PC-9 (cell line): ENCODE measurements at regions not wholly inside any gene's neighbourhood (a gene's known extent, or its start where the extent isn't known, plus 50 kb on each side); places are given as distances from the start of the nearest gene placed in this dataset.

Experiments
- BruUV-seq: library from RNA; stranded (reverse); fragments of 400-500 nt; replicated peaks from 2 replicates; lab custom pipeline; 2021; lab: Mats Ljungman, UMichigan
- CTCF ChIA-PET: fragments of 300-600 bp; sonication (Branson Sonifier 250); formaldehyde crosslinking; loops from one replicate; lab custom pipeline; 2022; ENCODE audit warnings: antibody characterized with exemption; lab: Charles Lee
- POLR2A ChIA-PET: fragments of 300-600 bp; sonication (Branson Sonifier 250); formaldehyde crosslinking; loops from one replicate; lab custom pipeline; 2022; ENCODE audit warnings: antibody characterized with exemption; ENCODE audit not compliant: unreplicated experiment; lab: Charles Lee
- DNase-seq, 2 experiments: peaks; one replicate each; pipeline versions ENCODE4 v3.0.0 to v3.0.0-alpha.2; 2015 to 2022; ENCODE audit warnings: mixed read lengths in 1 of 2
- H2AFZ ChIP-seq: fragments of 200-600 bp; sonication (generic); 2 replicates; pipeline ENCODE4 v1.8.1; 2017; ENCODE audit warnings: antibody characterized with exemption
- H3F3A ChIP-seq: fragments of 200-600 bp; sonication (generic); 2 replicates; pipeline ENCODE4 v1.8.1; 2017; ENCODE audit warnings: antibody characterized with exemption, mild to moderate bottlenecking, low read depth; ENCODE audit not compliant: insufficient read depth
- H3K27ac ChIP-seq: fragments of 200-600 bp; sonication (generic); 2 replicates; pipeline ENCODE4 v1.6.1; 2016; ENCODE audit warnings: mixed run types
- H3K27me3 ChIP-seq: fragments of 200-600 bp; sonication (generic); 2 replicates; pipeline ENCODE4 v1.6.1; 2016; ENCODE audit warnings: low read depth, mixed run types; ENCODE audit not compliant: insufficient read depth
- H3K36me3 ChIP-seq: fragments of 200-600 bp; sonication (generic); 2 replicates; pipeline ENCODE4 v1.6.1; 2016; ENCODE audit warnings: low read depth, mixed run types
- H3K4me1 ChIP-seq: fragments of 200-600 bp; sonication (generic); replicated peaks from 2 replicates; pipeline ENCODE4 v1.6.1; 2016; ENCODE audit warnings: mixed run types; ENCODE audit not compliant: insufficient read depth
- H3K4me2 ChIP-seq: fragments of 200-600 bp; sonication (generic); 2 replicates; pipeline ENCODE4 v1.6.1; 2017; ENCODE audit warnings: mixed run types
- H3K4me3 ChIP-seq: fragments of 200-600 bp; sonication (generic); 2 replicates; pipeline ENCODE4 v1.6.1; 2016; ENCODE audit warnings: mixed run types
- H3K79me2 ChIP-seq: fragments of 200-600 bp; sonication (generic); 2 replicates; pipeline ENCODE4 v1.6.1; 2017; ENCODE audit warnings: low read depth, mixed run types
- H3K9me2 ChIP-seq: fragments of 200-600 bp; sonication (generic); 2 replicates; pipeline ENCODE4 v1.8.1; 2017; ENCODE audit warnings: mild to moderate bottlenecking; ENCODE audit not compliant: insufficient read depth
- H3K9me3 ChIP-seq: fragments of 200-600 bp; sonication (generic); 2 replicates; pipeline ENCODE4 v1.8.1; 2016; ENCODE audit warnings: low read depth; ENCODE audit not compliant: insufficient read depth
- H4K20me1 ChIP-seq: fragments of 200-600 bp; sonication (generic); 2 replicates; pipeline ENCODE4 v1.8.1; 2017; ENCODE audit not compliant: insufficient read depth
- CTCF ChIP-seq: fragments of 200-600 bp; sonication (generic); conservative IDR thresholded peaks from 2 replicates; pipeline ENCODE4 v1.6.1; 2017; ENCODE audit warnings: mixed run types, antibody characterized with exemption, mild to moderate bottlenecking, moderate library complexity
- EZH2 ChIP-seq: fragments of 200-600 bp; sonication (generic); IDR thresholded peaks from 2 replicates; pipeline ENCODE4 v1.8.0; 2017; ENCODE audit warnings: antibody characterized with exemption, low read depth
- intact Hi-C: fragments of 100-400 bp; cut with micrococcal nuclease; formaldehyde crosslinking; loops from one replicate; pipeline ENCODE4 v1.10.0; 2022; ENCODE audit not compliant: unreplicated experiment

GRCh38 chr18:1581581-1581980, 676.9 kb downstream of the ADCYAP1 start:
- H3K36me3 ChIP-seq, result no peaks in the 10 kb centered on the region
- H3F3A ChIP-seq, result no peaks in the 10 kb centered on the region
- no peak overlapping the region for H3K27ac ChIP-seq
- intact Hi-C loops, result loop anchor here (10.0 kb wide), 1 partner anchor 723 kb away; no protein-coding TSS in a partner anchor
- no peaks in the 10 kb centered on the region for H3K4me1 ChIP-seq
- DNase-seq, result no peak
- no peak overlapping the region for H3K4me3 ChIP-seq
- no peak overlapping the region for H2AFZ ChIP-seq
- ChIA-PET CTCF (no interaction called here), POLR2A (no interaction called here)
- no peaks in the 10 kb centered on the region for H3K27me3 ChIP-seq
- TF ChIP-seq EZH2 (no peak), CTCF (no peak)
- BruUV-seq, result no TSS peak
- H3K9me2 ChIP-seq, result no peaks in the 10 kb centered on the region
- H3K9me3 ChIP-seq, result no peaks in the 10 kb centered on the region
- no peaks in the 10 kb centered on the region for H3K79me2 ChIP-seq
- H4K20me1 ChIP-seq, result no peaks in the 10 kb centered on the region
- no peak overlapping the region for H3K4me2 ChIP-seq

GRCh38 chr18:1585881-1586488, 681.3 kb downstream of the ADCYAP1 start:
- BruUV-seq, result no TSS peak
- Histone ChIP-seq H3K4me1 (no peaks in the 10 kb centered on the region), H3K4me3 (no peak overlapping the region), H3K27me3 (no peaks in the 10 kb centered on the region), H3K36me3 (no peaks in the 10 kb centered on the region), H3K4me2 (peak overlapping the region; percentile 50), H3F3A (no peaks in the 10 kb centered on the region), H3K27ac (no peak overlapping the region), H2AFZ (peak overlapping the region; percentile 71; the same call in 1 of the 2 replicates), H3K79me2 (no peaks in the 10 kb centered on the region), H3K9me3 (peaks cover 3% of the 10 kb centered on the region; the same call in 1 of the 2 replicates), H4K20me1 (no peaks in the 10 kb centered on the region), H3K9me2 (no peaks in the 10 kb centered on the region)
- ChIA-PET POLR2A (interaction anchor here (0.6 kb wide), 1 partner anchor 524 kb away, joined by 3 read pairs; no protein-coding TSS in a partner anchor), CTCF (interaction anchor here (0.6 to 1.2 kb wide), 5 partner anchors 26 to 971 kb away, joined by 4 to 6 read pairs (median 4); no protein-coding TSS in a partner anchor)
- peak in 1 of 2 experiments; percentile 41 for DNase-seq
- intact Hi-C loops, result loop anchor here (2.0 to 10.0 kb wide), 3 partner anchors 636 to 957 kb away; no protein-coding TSS in a partner anchor
- TF ChIP-seq EZH2 (no peak), CTCF (peak; percentile 70)

GRCh38 chr18:1593091-1593490, 688.4 kb downstream of the ADCYAP1 start:
- ChIA-PET POLR2A (no interaction called here), CTCF (no interaction called here)
- Histone ChIP-seq H3K27ac (no peak overlapping the region), H3K27me3 (no peaks in the 10 kb centered on the region), H3K9me2 (no peaks in the 10 kb centered on the region), H3K4me2 (no peak overlapping the region), H2AFZ (no peak overlapping the region), H3K79me2 (no peaks in the 10 kb centered on the region), H3K36me3 (no peaks in the 10 kb centered on the region), H3F3A (no peaks in the 10 kb centered on the region), H4K20me1 (no peaks in the 10 kb centered on the region), H3K9me3 (peaks cover 3% of the 10 kb centered on the region; the same call in 1 of the 2 replicates), H3K4me1 (no peaks in the 10 kb centered on the region), H3K4me3 (no peak overlapping the region)
- DNase-seq, result no peak
- TF ChIP-seq EZH2 (no peak), CTCF (no peak)
- intact Hi-C loops, result no loop called here
- no TSS peak for BruUV-seq
